ENCODE measurements at regions not wholly inside any gene's neighbourhood (a gene's known extent, or its start where the extent isn't known, plus 50 kb on each side); places are given as distances from the start of the nearest gene placed in this dataset.

- no peak for TF ChIP-seq EZH2phosphoT487 (conservative IDR thresholded peaks at IDR 0.05; ENCODE audit: low read length)
- no peak for TF ChIP-seq CTCF (IDR thresholded peaks at IDR 0.05; ENCODE audit: insufficient read depth, low read length, poor library complexity, severe bottlenecking)
Observed at GRCh38 chr13:79986890-79987289, 354.0 kb downstream of the SPRY2 start.

Measured in SU-DHL-6 (cell line).